K562 (cell line): ENCODE measurements at regions not wholly inside any gene's neighbourhood (a gene's known extent, or its start where the extent isn't known, plus 50 kb on each side); places are given as distances from the start of the nearest gene placed in this dataset.

Experiments used
- ATAC-seq: fragments of 200-7000 bp; cut with Tn5 transposase; 3 replicates; pipeline ENCODE4 v1.9.1; 2020; ENCODE audit warnings: moderate library complexity
- BruUV-seq: library from RNA; stranded (reverse); fragments of 400-500 nt; replicated peaks from 2 replicates; lab custom pipeline; 2021; lab: Mats Ljungman, UMichigan
- CTCF ChIA-PET: fragments of 300-600 bp; formaldehyde crosslinking; extraction: SDS; loops from one replicate; lab custom pipeline; 2021; ENCODE audit warnings: low intra/inter-chr PET ratio; lab: Yijun Ruan, JAX
- POLR2A ChIA-PET: fragments of 300-600, 350-650 bp; sonication (Branson Sonifier 250); formaldehyde crosslinking; extraction: SDS; loops from one replicate; lab custom pipeline; 2021; ENCODE audit warnings: antibody characterized with exemption, inconsistent platforms; lab: Yijun Ruan, JAX
- DNase-seq, 4 experiments: peaks; one replicate each; pipeline versions ENCODE4 v3.0.0 to v3.0.0-alpha.2; 2011 to 2018; ENCODE audit warnings: low spot score in 3 of 4, mixed read lengths in 3 of 4; ENCODE audit errors: extremely low read depth in 1 of 4
- FAIRE-seq: peaks from 2 replicates; lab custom pipeline; 2011; peaks lifted over from hg19 to GRCh38; lab: Jason Lieb, UNC
- H2AFZ ChIP-seq: 2 replicates; pipeline ENCODE4 v1.6.0; 2011; ENCODE audit warnings: low read depth, low read length, control low read depth, inconsistent platforms
- H3K27ac ChIP-seq: fragments of 200-600 bp; 3 replicates; pipeline ENCODE4 v1.8.0; 2011; ENCODE audit warnings: low read depth, mild to moderate bottlenecking, control low read depth, inconsistent platforms, low read length, moderate library complexity, mixed read lengths; ENCODE audit errors: extremely low read depth
- H3K27me3 ChIP-seq, 2 experiments: fragments of 300-600 bp in 1 of 2; 2 replicates in 1 of 2; 3 replicates in 1 of 2; pipeline versions ENCODE4 v1.6.0 to v1.8.0; 2011; ENCODE audit warnings: inconsistent platforms in 2 of 2, low read length in 2 of 2, mild to moderate bottlenecking in 1 of 2, mixed read lengths in 1 of 2, moderate library complexity in 1 of 2; ENCODE audit not compliant: control insufficient read depth in 2 of 2, insufficient read depth in 2 of 2
- H3K36me3 ChIP-seq: fragments of 300-600 bp; 3 replicates; pipeline ENCODE4 v1.8.0; 2011; ENCODE audit warnings: mild to moderate bottlenecking, low read length, inconsistent platforms; ENCODE audit not compliant: control insufficient read depth, insufficient read depth
- H3K4me1 ChIP-seq, 2 experiments: fragments of 200-600 bp in 1 of 2; replicated peaks in 1 of 2; 2 replicates in 1 of 2; 3 replicates in 1 of 2; pipeline versions ENCODE4 v1.5.1 to v1.8.0; 2011; ENCODE audit warnings: inconsistent platforms in 2 of 2, low read length in 2 of 2, mild to moderate bottlenecking in 1 of 2, mixed read lengths in 1 of 2, moderate library complexity in 1 of 2; ENCODE audit not compliant: control insufficient read depth in 2 of 2, insufficient read depth in 2 of 2
- H3K4me2 ChIP-seq: 2 replicates; pipeline ENCODE4 v1.6.1; 2011; ENCODE audit warnings: low read length, control low read depth, inconsistent platforms, mixed read lengths; ENCODE audit not compliant: insufficient read depth
- H3K4me3 ChIP-seq: fragments of 200-600 bp; sonication (generic), shearing (Covaris generic); 2 replicates; pipeline ENCODE4 v1.5.1; 2016; ENCODE audit warnings: control low read depth, inconsistent platforms
- H3K79me2 ChIP-seq: fragments of 200-600 bp; 3 replicates; pipeline ENCODE4 v1.8.0; 2011; ENCODE audit warnings: low read length, inconsistent platforms; ENCODE audit not compliant: control insufficient read depth, insufficient read depth
- H3K9ac ChIP-seq, 2 experiments: 2 replicates each; pipeline versions ENCODE4 v1.6.0 to v1.6.1; 2011; ENCODE audit warnings: low read depth in 2 of 2, low read length in 2 of 2, control low read depth in 1 of 2, inconsistent platforms in 1 of 2, mild to moderate bottlenecking in 1 of 2, mixed read lengths in 1 of 2; ENCODE audit not compliant: insufficient read depth in 1 of 2
- H3K9me1 ChIP-seq: one replicate; pipeline ENCODE4 v1.6.0; 2011; ENCODE audit warnings: inconsistent platforms, mild to moderate bottlenecking, low read length, moderate library complexity; ENCODE audit not compliant: control insufficient read depth, insufficient read depth
- H3K9me3 ChIP-seq: replicated peaks from 2 replicates; pipeline ENCODE4 v1.5.1; 2011; ENCODE audit warnings: low read depth, low read length, inconsistent platforms; ENCODE audit not compliant: control insufficient read depth, insufficient read depth
- H4K20me1 ChIP-seq: replicated peaks from 2 replicates; pipeline ENCODE4 v1.6.1; 2011; ENCODE audit warnings: low read length, inconsistent platforms, mixed read lengths; ENCODE audit not compliant: control insufficient read depth, insufficient read depth
- CLOCK ChIP-seq: fragments of 250-450 bp; sonication (Bioruptor Pico); IDR thresholded peaks from 2 replicates; pipeline ENCODE4 v1.4.0; 2020; ENCODE audit warnings: mild to moderate bottlenecking, moderate library complexity, borderline replicate concordance
- DDX20 ChIP-seq: fragments of 450-650 bp; IDR thresholded peaks from 2 replicates; pipeline ENCODE4 v1.6.1; 2016; ENCODE audit warnings: missing genetic modification characterization, low read depth, mild to moderate bottlenecking, missing compliant biosample characterization, moderate library complexity
- EWSR1 ChIP-seq: fragments of 450-650 bp; IDR thresholded peaks from 2 replicates; pipeline ENCODE4 v1.6.1; 2018; ENCODE audit warnings: borderline replicate concordance, mild to moderate bottlenecking, low read depth, moderate library complexity; ENCODE audit not compliant: partially characterized antibody
- KLF1 ChIP-seq: fragments of 450-650 bp; IDR thresholded peaks from 2 replicates; pipeline ENCODE4 v1.6.1; 2016; ENCODE audit warnings: missing genetic modification characterization, missing compliant biosample characterization
- THRAP3 ChIP-seq: fragments of 450-650 bp; IDR thresholded peaks from 2 replicates; pipeline ENCODE4 v1.6.1; 2016; ENCODE audit warnings: mild to moderate bottlenecking, inconsistent platforms, borderline replicate concordance
- XRCC4 ChIP-seq: IDR thresholded peaks from one replicate; pipeline ENCODE4 v1.6.1; 2011; ENCODE audit not compliant: insufficient read depth, insufficient read length; ENCODE audit errors: extremely low read depth
- ZNF174 ChIP-seq: fragments of 250-450 bp; sonication (Bioruptor Pico); IDR thresholded peaks from 2 replicates; pipeline ENCODE4 v1.4.0; 2020; ENCODE audit warnings: mild to moderate bottlenecking
- WGBS: fragments of 100-300 bp; shearing (Covaris generic); methylation state at CpG from one replicate; pipeline ENCODE4 v1.1.6; 2016; ENCODE audit warnings: low coverage, mixed read lengths; ENCODE audit not compliant: insufficient coverage; ENCODE audit errors: missing lambda C conversion rate; 5-methylcytosine and 5-hydroxymethylcytosine counted together
- in situ Hi-C: fragments of 300-500 bp; cut with MboI; formaldehyde crosslinking; loops from 4 replicates; pipeline ENCODE4 v1.15.0; 2018; ENCODE audit warnings: inconsistent platforms, mixed read lengths
- intact Hi-C: fragments of 100-400 bp; cut with micrococcal nuclease; formaldehyde crosslinking; loops from 2 replicates; pipeline ENCODE4 v1.14.2; 2022
- TF ChIP-seq, protein P1 (sequence below): sonication (generic); formaldehyde crosslinking; IDR thresholded peaks from 2 replicates; pipeline ENCODE4 v1.8.1; 2023; ENCODE audit warnings: mild to moderate bottlenecking, missing genetic modification reagents
- TF ChIP-seq, protein P2 (sequence below): fragments of 250-450 bp; sonication (Bioruptor Pico); IDR thresholded peaks from 2 replicates; pipeline ENCODE4 v1.5.0; 2020; ENCODE audit warnings: mild to moderate bottlenecking
- TF ChIP-seq, protein P3 (sequence below): IDR thresholded peaks from 3 replicates; pipeline ENCODE4 v1.6.1; 2011; ENCODE audit warnings: borderline replicate concordance, mild to moderate bottlenecking, moderate library complexity; ENCODE audit not compliant: insufficient read length; ENCODE audit errors: extremely low read depth
- TF ChIP-seq, protein P4 (sequence below): fragments of 250-450 bp; sonication (Bioruptor Pico); IDR thresholded peaks from 2 replicates; pipeline ENCODE4 v1.5.1; 2021; ENCODE audit warnings: mild to moderate bottlenecking

DNA sequence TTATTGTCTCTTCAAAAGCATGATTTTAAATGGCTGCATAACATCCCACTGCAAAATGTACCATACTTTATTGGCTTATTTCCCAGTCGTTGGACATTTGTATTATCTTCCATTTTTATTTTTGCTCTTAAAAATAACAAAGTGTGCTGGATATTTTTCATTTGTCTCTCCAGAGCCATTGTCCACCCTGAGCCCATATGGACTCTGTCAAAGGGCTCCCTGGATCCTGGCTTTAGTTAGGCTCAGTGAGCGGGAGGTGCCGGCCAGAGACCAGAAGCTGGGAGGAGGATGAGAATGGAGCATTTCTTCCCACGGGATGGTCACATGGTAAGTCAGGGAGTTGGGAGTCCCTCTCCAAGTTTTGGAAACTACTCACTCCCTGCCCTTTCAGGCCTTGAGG, 296.9 kb downstream of the NUAK1 start:
- ATAC-seq = no peak
- POLR2A ChIA-PET = no interaction called here
- no peaks in the 10 kb centered on the region for H3K9me3 ChIP-seq
- TF ChIP-seq ZNF174 (CRISPR knock-in tag) (no peak), DDX20 (no peak), KLF1 (tag) (no peak), EWSR1 (no peak), XRCC4 (no peak), CLOCK (CRISPR knock-in tag) (no peak), THRAP3 (no peak)
- TF ChIP-seq, protein P1, sequence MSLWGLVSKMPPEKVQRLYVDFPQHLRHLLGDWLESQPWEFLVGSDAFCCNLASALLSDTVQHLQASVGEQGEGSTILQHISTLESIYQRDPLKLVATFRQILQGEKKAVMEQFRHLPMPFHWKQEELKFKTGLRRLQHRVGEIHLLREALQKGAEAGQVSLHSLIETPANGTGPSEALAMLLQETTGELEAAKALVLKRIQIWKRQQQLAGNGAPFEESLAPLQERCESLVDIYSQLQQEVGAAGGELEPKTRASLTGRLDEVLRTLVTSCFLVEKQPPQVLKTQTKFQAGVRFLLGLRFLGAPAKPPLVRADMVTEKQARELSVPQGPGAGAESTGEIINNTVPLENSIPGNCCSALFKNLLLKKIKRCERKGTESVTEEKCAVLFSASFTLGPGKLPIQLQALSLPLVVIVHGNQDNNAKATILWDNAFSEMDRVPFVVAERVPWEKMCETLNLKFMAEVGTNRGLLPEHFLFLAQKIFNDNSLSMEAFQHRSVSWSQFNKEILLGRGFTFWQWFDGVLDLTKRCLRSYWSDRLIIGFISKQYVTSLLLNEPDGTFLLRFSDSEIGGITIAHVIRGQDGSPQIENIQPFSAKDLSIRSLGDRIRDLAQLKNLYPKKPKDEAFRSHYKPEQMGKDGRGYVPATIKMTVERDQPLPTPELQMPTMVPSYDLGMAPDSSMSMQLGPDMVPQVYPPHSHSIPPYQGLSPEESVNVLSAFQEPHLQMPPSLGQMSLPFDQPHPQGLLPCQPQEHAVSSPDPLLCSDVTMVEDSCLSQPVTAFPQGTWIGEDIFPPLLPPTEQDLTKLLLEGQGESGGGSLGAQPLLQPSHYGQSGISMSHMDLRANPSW (CRISPR knock-in tag) = no peak
- TF ChIP-seq, protein P2, sequence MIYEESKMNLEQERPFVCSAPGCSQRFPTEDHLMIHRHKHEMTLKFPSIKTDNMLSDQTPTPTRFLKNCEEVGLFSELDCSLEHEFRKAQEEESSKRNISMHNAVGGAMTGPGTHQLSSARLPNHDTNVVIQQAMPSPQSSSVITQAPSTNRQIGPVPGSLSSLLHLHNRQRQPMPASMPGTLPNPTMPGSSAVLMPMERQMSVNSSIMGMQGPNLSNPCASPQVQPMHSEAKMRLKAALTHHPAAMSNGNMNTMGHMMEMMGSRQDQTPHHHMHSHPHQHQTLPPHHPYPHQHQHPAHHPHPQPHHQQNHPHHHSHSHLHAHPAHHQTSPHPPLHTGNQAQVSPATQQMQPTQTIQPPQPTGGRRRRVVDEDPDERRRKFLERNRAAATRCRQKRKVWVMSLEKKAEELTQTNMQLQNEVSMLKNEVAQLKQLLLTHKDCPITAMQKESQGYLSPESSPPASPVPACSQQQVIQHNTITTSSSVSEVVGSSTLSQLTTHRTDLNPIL (CRISPR knock-in tag) = no peak
- TF ChIP-seq, protein P3, sequence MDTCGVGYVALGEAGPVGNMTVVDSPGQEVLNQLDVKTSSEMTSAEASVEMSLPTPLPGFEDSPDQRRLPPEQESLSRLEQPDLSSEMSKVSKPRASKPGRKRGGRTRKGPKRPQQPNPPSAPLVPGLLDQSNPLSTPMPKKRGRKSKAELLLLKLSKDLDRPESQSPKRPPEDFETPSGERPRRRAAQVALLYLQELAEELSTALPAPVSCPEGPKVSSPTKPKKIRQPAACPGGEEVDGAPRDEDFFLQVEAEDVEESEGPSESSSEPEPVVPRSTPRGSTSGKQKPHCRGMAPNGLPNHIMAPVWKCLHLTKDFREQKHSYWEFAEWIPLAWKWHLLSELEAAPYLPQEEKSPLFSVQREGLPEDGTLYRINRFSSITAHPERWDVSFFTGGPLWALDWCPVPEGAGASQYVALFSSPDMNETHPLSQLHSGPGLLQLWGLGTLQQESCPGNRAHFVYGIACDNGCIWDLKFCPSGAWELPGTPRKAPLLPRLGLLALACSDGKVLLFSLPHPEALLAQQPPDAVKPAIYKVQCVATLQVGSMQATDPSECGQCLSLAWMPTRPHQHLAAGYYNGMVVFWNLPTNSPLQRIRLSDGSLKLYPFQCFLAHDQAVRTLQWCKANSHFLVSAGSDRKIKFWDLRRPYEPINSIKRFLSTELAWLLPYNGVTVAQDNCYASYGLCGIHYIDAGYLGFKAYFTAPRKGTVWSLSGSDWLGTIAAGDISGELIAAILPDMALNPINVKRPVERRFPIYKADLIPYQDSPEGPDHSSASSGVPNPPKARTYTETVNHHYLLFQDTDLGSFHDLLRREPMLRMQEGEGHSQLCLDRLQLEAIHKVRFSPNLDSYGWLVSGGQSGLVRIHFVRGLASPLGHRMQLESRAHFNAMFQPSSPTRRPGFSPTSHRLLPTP = no peak
- TF ChIP-seq, protein P4, sequence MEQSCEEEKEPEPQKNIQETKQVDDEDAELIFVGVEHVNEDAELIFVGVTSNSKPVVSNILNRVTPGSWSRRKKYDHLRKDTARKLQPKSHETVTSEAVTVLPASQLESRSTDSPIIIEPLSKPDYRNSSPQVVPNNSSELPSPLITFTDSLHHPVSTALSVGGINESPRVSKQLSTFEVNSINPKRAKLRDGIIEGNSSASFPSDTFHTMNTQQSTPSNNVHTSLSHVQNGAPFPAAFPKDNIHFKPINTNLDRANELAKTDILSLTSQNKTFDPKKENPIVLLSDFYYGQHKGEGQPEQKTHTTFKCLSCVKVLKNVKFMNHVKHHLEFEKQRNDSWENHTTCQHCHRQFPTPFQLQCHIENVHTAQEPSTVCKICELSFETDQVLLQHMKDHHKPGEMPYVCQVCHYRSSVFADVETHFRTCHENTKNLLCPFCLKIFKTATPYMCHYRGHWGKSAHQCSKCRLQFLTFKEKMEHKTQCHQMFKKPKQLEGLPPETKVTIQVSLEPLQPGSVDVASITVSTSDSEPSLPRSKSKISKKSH (CRISPR knock-in tag) = no peak

More for the DNA sequence above, 296.9 kb downstream of the NUAK1 start:
- no peaks in the 10 kb centered on the region for H3K9me1 ChIP-seq
- H3K36me3 ChIP-seq = no peaks in the 10 kb centered on the region
- no peak overlapping the region for H3K9ac ChIP-seq
- DNase-seq (no peak), FAIRE-seq (no peak)
- no peak overlapping the region for H3K4me3 ChIP-seq
- no peaks in the 10 kb centered on the region; a peak in 1 of 5 replicates for H3K27me3 ChIP-seq
- H2AFZ ChIP-seq = 0 out of 2 replicates have a peak overlapping the region, but pooled peaks have one; percentile 9
- H3K4me1 ChIP-seq = peaks cover 0 to 16% of the 10 kb centered on the region in 2 experiments; a peak in 2 of 5 replicates
- no peak overlapping the region for H3K27ac ChIP-seq
- no TSS peak for BruUV-seq
- no peaks in the 10 kb centered on the region for H4K20me1 ChIP-seq
- H3K79me2 ChIP-seq = no peaks in the 10 kb centered on the region
- CTCF ChIA-PET = no interaction called here
- intact Hi-C loops (no loop called here), in situ Hi-C loops (no loop called here)
- H3K4me2 ChIP-seq = no peak overlapping the region
- 32% methylated on average over 4 of the region's 4 CpGs for WGBS
